Endothelial cell of umbilical vein (primary cell): ENCODE measurements at regions not wholly inside any gene's neighbourhood (a gene's known extent, or its start where the extent isn't known, plus 50 kb on each side); places are given as distances from the start of the nearest gene placed in this dataset.

Experiments used
- GATA2 ChIP-seq: IDR thresholded peaks from 2 replicates; pipeline ENCODE4 v1.7.0; 2011; ENCODE audit warnings: low read depth, mild to moderate bottlenecking, moderate library complexity, mixed read lengths, low read length; ENCODE audit not compliant: insufficient read length, insufficient read depth
- POLR2AphosphoS5 ChIP-seq: IDR thresholded peaks from 2 replicates; pipeline ENCODE4 v1.6.1; 2012; ENCODE audit warnings: low read depth, mild to moderate bottlenecking, control low read depth, low read length, moderate library complexity; ENCODE audit not compliant: insufficient read depth
- TF ChIP-seq, protein P1 (sequence below), 2 donors: IDR thresholded peaks; 1 replicate in 1 of 2; 2 replicates in 1 of 2; pipeline ENCODE4 v1.5.1; 2011; ENCODE audit warnings: low read length in 2 of 2, mild to moderate bottlenecking in 2 of 2, moderate library complexity in 2 of 2, control low read depth in 1 of 2, inconsistent platforms in 1 of 2, low read depth in 1 of 2; ENCODE audit not compliant: insufficient read depth in 1 of 2; ENCODE audit errors: extremely low read depth in 1 of 2

DNA sequence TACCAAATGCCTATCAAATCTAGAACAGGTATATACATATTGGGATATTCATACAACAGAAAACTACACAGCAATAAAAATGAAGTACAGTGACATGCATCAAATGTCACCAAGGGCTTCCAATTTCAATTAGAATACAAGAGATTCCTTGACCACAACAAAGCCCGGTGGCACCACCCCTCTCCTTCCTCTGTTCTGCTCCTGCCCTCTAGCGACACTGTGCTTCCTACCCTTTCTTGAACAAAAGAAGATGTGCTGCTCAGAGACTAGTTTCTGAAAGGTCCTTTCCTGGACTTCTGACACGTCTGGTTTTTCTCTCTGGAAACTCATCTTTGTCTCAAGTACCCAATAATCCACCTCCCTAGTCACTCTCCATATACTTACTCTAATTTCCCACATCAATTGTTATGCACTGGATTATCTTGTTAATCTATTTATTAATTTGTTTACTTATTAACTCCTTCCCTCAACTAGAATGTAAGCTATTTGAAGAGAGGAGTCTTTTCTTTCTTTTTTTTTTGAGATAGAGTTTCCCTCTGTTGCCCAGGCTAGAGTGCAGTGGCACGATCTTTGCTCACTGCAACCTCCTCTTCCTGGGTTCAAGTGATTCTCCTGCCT lies 70.4 kb upstream of the CTSV start:
- TF ChIP-seq GATA2 (no peak), POLR2AphosphoS5 (no peak)
- TF ChIP-seq, protein P1, sequence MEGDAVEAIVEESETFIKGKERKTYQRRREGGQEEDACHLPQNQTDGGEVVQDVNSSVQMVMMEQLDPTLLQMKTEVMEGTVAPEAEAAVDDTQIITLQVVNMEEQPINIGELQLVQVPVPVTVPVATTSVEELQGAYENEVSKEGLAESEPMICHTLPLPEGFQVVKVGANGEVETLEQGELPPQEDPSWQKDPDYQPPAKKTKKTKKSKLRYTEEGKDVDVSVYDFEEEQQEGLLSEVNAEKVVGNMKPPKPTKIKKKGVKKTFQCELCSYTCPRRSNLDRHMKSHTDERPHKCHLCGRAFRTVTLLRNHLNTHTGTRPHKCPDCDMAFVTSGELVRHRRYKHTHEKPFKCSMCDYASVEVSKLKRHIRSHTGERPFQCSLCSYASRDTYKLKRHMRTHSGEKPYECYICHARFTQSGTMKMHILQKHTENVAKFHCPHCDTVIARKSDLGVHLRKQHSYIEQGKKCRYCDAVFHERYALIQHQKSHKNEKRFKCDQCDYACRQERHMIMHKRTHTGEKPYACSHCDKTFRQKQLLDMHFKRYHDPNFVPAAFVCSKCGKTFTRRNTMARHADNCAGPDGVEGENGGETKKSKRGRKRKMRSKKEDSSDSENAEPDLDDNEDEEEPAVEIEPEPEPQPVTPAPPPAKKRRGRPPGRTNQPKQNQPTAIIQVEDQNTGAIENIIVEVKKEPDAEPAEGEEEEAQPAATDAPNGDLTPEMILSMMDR (IDR thresholded peaks at IDR 0.05; ENCODE audit: extremely low read depth in 1 of 2, insufficient read depth in 1 of 2, low read depth in 1 of 2, low read length in 2 of 2), result peak; percentile 49 to 64
